HEK293 (cell line): ENCODE measurements at regions not wholly inside any gene's neighbourhood (a gene's known extent, or its start where the extent isn't known, plus 50 kb on each side); places are given as distances from the start of the nearest gene placed in this dataset.
"Not testable (repeated sequence)": the region's sequence is repeated elsewhere in the genome, so short reads cannot be mapped to it uniquely, and the experiment has no call there.

Source experiments
- CTCF ChIA-PET: fragments of 350-600 bp; formaldehyde crosslinking; extraction: SDS; loops from one replicate; lab custom pipeline; 2021; ENCODE audit warnings: antibody characterized with exemption; lab: Yijun Ruan, JAX
- POLR2A ChIA-PET: fragments of 300-600 bp; formaldehyde crosslinking; extraction: SDS; loops from one replicate; lab custom pipeline; 2020; ENCODE audit warnings: antibody characterized with exemption, inconsistent platforms; lab: Yijun Ruan, JAX
- H3K27ac ChIP-seq: fragments of 200-500 bp; sonication (Bioruptor generic); 2 replicates; pipeline ENCODE4 v1.5.1; 2014; ENCODE audit warnings: low read depth, low read length, control low read depth, inconsistent platforms; ENCODE audit errors: extremely low read depth
- H3K36me3 ChIP-seq, 2 experiments: fragments of 200-500 bp in 1 of 2; sonication (Bioruptor generic) in 1 of 2; 1 replicate in 1 of 2; 2 replicates in 1 of 2; pipeline ENCODE4 v1.5.1; 2014 to 2017; ENCODE audit warnings: inconsistent platforms in 2 of 2, low read length in 2 of 2; ENCODE audit not compliant: control insufficient read depth in 2 of 2, insufficient read depth in 1 of 2
- H3K4me1 ChIP-seq: fragments of 200-500 bp; sonication (Bioruptor generic); 2 replicates; pipeline ENCODE4 v1.5.1; 2014; ENCODE audit warnings: mild to moderate bottlenecking, low read length, inconsistent platforms; ENCODE audit not compliant: control insufficient read depth, insufficient read depth
- H3K4me3 ChIP-seq: 2 replicates; pipeline ENCODE4 v1.5.1; 2011; ENCODE audit warnings: low read depth, mild to moderate bottlenecking, control low read depth, low read length, moderate library complexity
- H3K9me3 ChIP-seq: fragments of 200-500 bp; sonication (Bioruptor generic); 2 replicates; pipeline ENCODE4 v1.5.1; 2014; ENCODE audit warnings: low read depth, low read length, inconsistent platforms; ENCODE audit not compliant: control insufficient read depth, insufficient read depth
- GLIS1 ChIP-seq: fragments of 450-650 bp; formaldehyde crosslinking; IDR thresholded peaks from 2 replicates; pipeline ENCODE4 v1.5.1; 2016; ENCODE audit warnings: missing biosample characterization, missing genetic modification characterization
- HIC1 ChIP-seq: fragments of 450-650 bp; formaldehyde crosslinking; IDR thresholded peaks from 2 replicates; pipeline ENCODE4 v1.5.1; 2016; ENCODE audit warnings: missing biosample characterization, missing genetic modification characterization
- KLF17 ChIP-seq: fragments of 450-650 bp; formaldehyde crosslinking; IDR thresholded peaks from 2 replicates; pipeline ENCODE4 v1.5.1; 2016; ENCODE audit warnings: missing biosample characterization, missing genetic modification characterization
- KLF8 ChIP-seq: fragments of 450-650 bp; formaldehyde crosslinking; IDR thresholded peaks from 2 replicates; pipeline ENCODE4 v1.5.1; 2016; ENCODE audit warnings: missing biosample characterization, missing genetic modification characterization
- MEIS1 ChIP-seq: sonication (generic); formaldehyde crosslinking; IDR thresholded peaks from 2 replicates; pipeline ENCODE4 v1.8.1; 2022; ENCODE audit warnings: missing genetic modification reagents, mild to moderate bottlenecking, borderline replicate concordance
- MYNN ChIP-seq: fragments of 450-650 bp; formaldehyde crosslinking; IDR thresholded peaks from 2 replicates; pipeline ENCODE4 v1.5.1; 2016; ENCODE audit warnings: missing biosample characterization, missing genetic modification characterization, borderline replicate concordance
- REPIN1 ChIP-seq: fragments of 450-650 bp; formaldehyde crosslinking; IDR thresholded peaks from 2 replicates; pipeline ENCODE4 v1.5.1; 2017; ENCODE audit warnings: missing biosample characterization, missing genetic modification characterization, low read depth
- WT1 ChIP-seq: fragments of 450-650 bp; formaldehyde crosslinking; IDR thresholded peaks from 2 replicates; pipeline ENCODE4 v1.5.1; 2016; ENCODE audit warnings: missing biosample characterization, missing genetic modification characterization
- YY1 ChIP-seq: fragments of 450-650 bp; formaldehyde crosslinking; IDR thresholded peaks from 2 replicates; pipeline ENCODE4 v1.5.1; 2018; ENCODE audit warnings: missing biosample characterization, missing genetic modification characterization
- ZBTB20 ChIP-seq: fragments of 450-650 bp; formaldehyde crosslinking; IDR thresholded peaks from 2 replicates; pipeline ENCODE4 v1.5.1; 2016; ENCODE audit warnings: missing biosample characterization, missing genetic modification characterization
- ZBTB21 ChIP-seq: fragments of 450-650 bp; formaldehyde crosslinking; IDR thresholded peaks from 2 replicates; pipeline ENCODE4 v1.5.1; 2017; ENCODE audit warnings: missing biosample characterization, missing genetic modification characterization
- ZNF174 ChIP-seq: fragments of 450-650 bp; formaldehyde crosslinking; IDR thresholded peaks from 2 replicates; pipeline ENCODE4 v1.5.0; 2017; ENCODE audit warnings: missing biosample characterization, mild to moderate bottlenecking, missing genetic modification characterization
- ZNF585B ChIP-seq: fragments of 450-650 bp; formaldehyde crosslinking; IDR thresholded peaks from 2 replicates; pipeline ENCODE4 v1.5.1; 2016; ENCODE audit warnings: missing biosample characterization, missing genetic modification characterization
- ZNF621 ChIP-seq: fragments of 450-650 bp; formaldehyde crosslinking; IDR thresholded peaks from 2 replicates; pipeline ENCODE4 v1.5.1; 2017; ENCODE audit warnings: missing biosample characterization, missing genetic modification characterization
- ZNF623 ChIP-seq: fragments of 450-650 bp; formaldehyde crosslinking; IDR thresholded peaks from 2 replicates; pipeline ENCODE4 v1.5.1; 2016; ENCODE audit warnings: missing biosample characterization, missing genetic modification characterization
- ZNF645 ChIP-seq: fragments of 450-650 bp; formaldehyde crosslinking; IDR thresholded peaks from 2 replicates; pipeline ENCODE4; 2016; ENCODE audit warnings: missing biosample characterization, missing genetic modification characterization
- ZSCAN5A ChIP-seq: fragments of 450-650 bp; formaldehyde crosslinking; IDR thresholded peaks from 2 replicates; pipeline ENCODE4 v1.5.1; 2016; ENCODE audit warnings: missing biosample characterization, missing genetic modification characterization

- TF ChIP-seq ZNF645 (tag by site-specific recombination) = no peak
- no peak for TF ChIP-seq REPIN1 (tag by site-specific recombination)
- TF ChIP-seq GLIS1 = no peak
These were observed 905.4 kb upstream of the ATXN7L3B start (continued) for GRCh38 chr12:73632191-73632590.

- CTCF ChIA-PET = no interaction called here
- Histone ChIP-seq H3K4me3 (no peak overlapping the region), H3K27ac (no peak overlapping the region), H3K4me1 (no peaks in the 10 kb centered on the region)
- no peak for TF ChIP-seq ZSCAN5A (tag by site-specific recombination)
- TF ChIP-seq, all 188 proteins: peak for 0
- Histone ChIP-seq H3K36me3 (no peaks in the 10 kb centered on the region), H3K9me3 (no peaks in the 10 kb centered on the region)
- POLR2A ChIA-PET = no interaction called here
These were observed 905.0 kb upstream of the ATXN7L3B start for GRCh38 chr12:73632661-73633060.

GRCh38 chr12:73639397-73639796, 898.2 kb upstream of the ATXN7L3B start:
- CTCF ChIA-PET, H3K4me1 ChIP-seq, H3K27ac ChIP-seq, POLR2A ChIA-PET, H3K4me3 ChIP-seq, H3K36me3 ChIP-seq, H3K9me3 ChIP-seq: not testable (repeated sequence)

- H3K27ac ChIP-seq = no peak overlapping the region
- CTCF ChIA-PET = no interaction called here
- TF ChIP-seq ZNF174 (tag by site-specific recombination) (no peak), KLF8 (tag by site-specific recombination) (no peak), ZSCAN5A (tag by site-specific recombination) (no peak), KLF17 (tag by site-specific recombination) (no peak), HIC1 (tag by site-specific recombination) (no peak), MEIS1 (CRISPR knock-in tag) (no peak), YY1 (tag by site-specific recombination) (no peak), ZBTB20 (tag by site-specific recombination) (no peak), ZNF585B (tag by site-specific recombination) (no peak), ZNF623 (no peak), MYNN (tag by site-specific recombination) (no peak), WT1 (tag by site-specific recombination) (no peak), ZBTB21 (tag by site-specific recombination) (no peak), ZNF621 (tag by site-specific recombination) (no peak)
- no peaks in the 10 kb centered on the region for H3K4me1 ChIP-seq
- POLR2A ChIA-PET = no interaction called here
- no peaks in the 10 kb centered on the region for H3K9me3 ChIP-seq
- H3K4me3 ChIP-seq = no peak overlapping the region
- H3K36me3 ChIP-seq = no peaks in the 10 kb centered on the region
These were observed 881.3 kb upstream of the ATXN7L3B start for GRCh38 chr12:73656375-73656774.
